Esophagus squamous epithelium (tissue), 5 donors: ENCODE measurements at regions not wholly inside any gene's neighbourhood (a gene's known extent, or its start where the extent isn't known, plus 50 kb on each side); places are given as distances from the start of the nearest gene placed in this dataset.

ENCODE experiments used
- DNase-seq: peaks from one replicate; lab custom pipeline; 2025; lab: John Stamatoyannopoulos, UW
- H3K27ac ChIP-seq, 4 donors: fragments of 200-600 bp; sonication (generic); one replicate each; pipeline ENCODE4 v1.5.1; 2016 to 2019; ENCODE audit warnings: mild to moderate bottlenecking in 1 of 4
- H3K27me3 ChIP-seq, 4 donors: fragments of 200-600 bp; sonication (generic); 1 replicate in 3 of 4; 2 replicates in 1 of 4; pipeline versions ENCODE4 v1.5.1 to v1.6.0; 2017 to 2021; ENCODE audit warnings: antibody characterized with exemption in 1 of 4
- H3K36me3 ChIP-seq, 3 donors: fragments of 200-600 bp; sonication (generic); one replicate each; pipeline ENCODE4 v1.5.1; 2016 to 2019
- H3K4me1 ChIP-seq, 3 donors: fragments of 200-600 bp; sonication (generic); one replicate each; pipeline ENCODE4 v1.5.1; 2017 to 2019
- H3K4me3 ChIP-seq, 4 donors: fragments of 200-600 bp; sonication (generic); 1 replicate in 3 of 4; 2 replicates in 1 of 4; pipeline ENCODE4 v1.5.1; 2016 to 2019; ENCODE audit warnings: mild to moderate bottlenecking in 2 of 4, moderate library complexity in 1 of 4
- H3K9me3 ChIP-seq, 3 donors: fragments of 200-600 bp; sonication (generic); one replicate each; pipeline ENCODE4 v1.5.1; 2016 to 2019
- POLR2A ChIP-seq, 4 donors: fragments of 450-650 bp; IDR thresholded peaks; one replicate each; pipeline ENCODE4 v1.6.1; 2017; ENCODE audit warnings: antibody characterized with exemption in 4 of 4, mild to moderate bottlenecking in 4 of 4, moderate library complexity in 3 of 4
- WGBS, 2 donors: methylation state at CpG; one replicate each; pipeline ENCODE4 v1.1.5; 2018; 5-methylcytosine and 5-hydroxymethylcytosine counted together
- intact Hi-C: fragments of 100-400 bp; cut with DNase I; formaldehyde crosslinking; loops from one replicate; pipeline ENCODE4 v1.15.0; 2022
- TF ChIP-seq, protein P1 (sequence below), 6 experiments: fragments of 450-650 bp in 4 of 6; fragments of 200-600 bp in 2 of 6; sonication (generic) in 2 of 6; IDR thresholded peaks; one replicate each; pipeline ENCODE4 v1.5.1; 2016 to 2019; ENCODE audit warnings: antibody characterized with exemption in 6 of 6, mild to moderate bottlenecking in 4 of 6, moderate library complexity in 4 of 6
- donor health status: DM: yes; HTN: yes; CAD: no.

DNA sequence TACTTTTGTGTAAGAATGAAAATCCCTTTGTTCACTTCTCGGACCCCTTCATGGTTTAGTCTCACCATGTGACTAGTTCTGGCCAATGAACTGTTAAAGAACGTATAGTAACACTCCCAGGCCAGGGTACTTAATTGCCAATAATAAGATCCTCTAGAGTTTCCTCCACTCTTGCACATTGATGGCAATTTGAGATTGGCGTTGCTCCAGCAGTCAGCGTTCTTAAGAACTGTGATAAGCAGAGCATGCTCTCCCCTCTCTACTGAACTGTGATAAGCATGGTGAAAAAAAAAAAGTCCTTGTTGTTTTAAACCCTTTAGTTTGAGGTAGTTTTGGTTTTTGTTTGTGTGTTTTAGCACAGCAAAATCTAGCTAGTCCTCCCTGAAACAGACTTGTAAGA lies 854.5 kb downstream of the SLC6A15 start:
- WGBS, 2 donors: 52 to 60% methylated on average over 4 of the region's 4 CpGs
- no peak for TF ChIP-seq POLR2A (IDR thresholded peaks at IDR 0.05)
- TF ChIP-seq, protein P1, sequence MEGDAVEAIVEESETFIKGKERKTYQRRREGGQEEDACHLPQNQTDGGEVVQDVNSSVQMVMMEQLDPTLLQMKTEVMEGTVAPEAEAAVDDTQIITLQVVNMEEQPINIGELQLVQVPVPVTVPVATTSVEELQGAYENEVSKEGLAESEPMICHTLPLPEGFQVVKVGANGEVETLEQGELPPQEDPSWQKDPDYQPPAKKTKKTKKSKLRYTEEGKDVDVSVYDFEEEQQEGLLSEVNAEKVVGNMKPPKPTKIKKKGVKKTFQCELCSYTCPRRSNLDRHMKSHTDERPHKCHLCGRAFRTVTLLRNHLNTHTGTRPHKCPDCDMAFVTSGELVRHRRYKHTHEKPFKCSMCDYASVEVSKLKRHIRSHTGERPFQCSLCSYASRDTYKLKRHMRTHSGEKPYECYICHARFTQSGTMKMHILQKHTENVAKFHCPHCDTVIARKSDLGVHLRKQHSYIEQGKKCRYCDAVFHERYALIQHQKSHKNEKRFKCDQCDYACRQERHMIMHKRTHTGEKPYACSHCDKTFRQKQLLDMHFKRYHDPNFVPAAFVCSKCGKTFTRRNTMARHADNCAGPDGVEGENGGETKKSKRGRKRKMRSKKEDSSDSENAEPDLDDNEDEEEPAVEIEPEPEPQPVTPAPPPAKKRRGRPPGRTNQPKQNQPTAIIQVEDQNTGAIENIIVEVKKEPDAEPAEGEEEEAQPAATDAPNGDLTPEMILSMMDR (IDR thresholded peaks at IDR 0.05): no peak
- H3K36me3 ChIP-seq: no peaks in the 10 kb centered on the region

DNA sequence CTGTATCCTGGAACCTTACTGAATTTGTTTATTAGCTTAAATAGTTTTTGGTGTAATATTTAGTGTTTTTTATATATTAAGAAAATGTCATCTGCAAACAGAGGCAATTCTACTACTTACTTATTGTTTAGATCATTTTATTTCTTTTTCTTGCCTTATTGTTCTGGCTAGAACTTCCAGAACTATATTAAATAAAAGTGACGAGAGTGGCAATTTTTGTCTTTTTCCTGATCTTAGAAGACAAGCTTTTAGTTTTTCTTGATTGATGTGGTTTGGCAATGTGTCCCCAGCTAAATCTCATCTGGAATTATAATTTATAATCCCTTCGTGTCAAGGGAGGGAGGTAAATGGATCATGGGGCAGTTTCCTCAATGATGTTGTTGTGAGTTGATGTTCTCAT lies 857.8 kb downstream of the SLC6A15 start:
- no peak overlapping the region for H3K27ac ChIP-seq
- no peaks in the 10 kb centered on the region for H3K36me3 ChIP-seq
- TF ChIP-seq, protein P1 (IDR thresholded peaks at IDR 0.05): no peak
- no peak overlapping the region for H3K4me3 ChIP-seq
- H3K4me1 ChIP-seq: no peaks in the 10 kb centered on the region
- H3K27me3 ChIP-seq: no peaks in the 10 kb centered on the region
- H3K9me3 ChIP-seq: no peaks in the 10 kb centered on the region
- no peak for DNase-seq
- WGBS, 2 donors: 67 to 74% methylated on average over 2 of the region's 2 CpGs
- intact Hi-C loops: no loop called here

More for the DNA sequence above, 854.5 kb downstream of the SLC6A15 start:
- H3K27me3 ChIP-seq: no peaks in the 10 kb centered on the region
- no peaks in the 10 kb centered on the region for H3K9me3 ChIP-seq
- intact Hi-C loops: no loop called here
- no peak overlapping the region for H3K4me3 ChIP-seq
- no peak for DNase-seq
- H3K27ac ChIP-seq: no peak overlapping the region
- no peaks in the 10 kb centered on the region for H3K4me1 ChIP-seq

DNA sequence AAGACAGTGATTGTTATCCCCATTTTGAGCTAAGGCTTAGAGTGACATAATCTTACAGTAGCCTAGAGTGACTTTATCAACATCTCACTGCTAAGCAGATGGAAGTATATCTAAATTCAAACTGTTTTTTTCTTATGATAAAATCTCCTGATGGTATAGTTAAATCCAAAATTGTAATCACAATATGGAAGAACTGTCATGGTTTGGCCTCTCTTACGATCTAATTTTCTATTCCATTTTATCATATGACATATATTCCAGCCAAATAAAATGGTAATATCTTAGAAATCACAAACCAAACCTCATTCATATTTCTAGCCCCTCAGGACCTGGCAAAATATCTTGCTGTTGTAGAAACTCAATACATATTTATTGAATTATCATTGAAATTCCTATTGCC lies 864.7 kb downstream of the SLC6A15 start:
- Histone ChIP-seq H3K9me3 (no peaks in the 10 kb centered on the region), H3K27ac (no peak overlapping the region), H3K4me3 (no peak overlapping the region), H3K27me3 (no peaks in the 10 kb centered on the region), H3K4me1 (no peaks in the 10 kb centered on the region), H3K36me3 (no peaks in the 10 kb centered on the region)
- intact Hi-C loops: no loop called here
- WGBS, 2 donors: 81 to 90% methylated on average over 1 of the region's 1 CpG
- TF ChIP-seq, protein P1 (IDR thresholded peaks at IDR 0.05): no peak
- TF ChIP-seq POLR2A (IDR thresholded peaks at IDR 0.05): no peak
- DNase-seq: no peak

DNA sequence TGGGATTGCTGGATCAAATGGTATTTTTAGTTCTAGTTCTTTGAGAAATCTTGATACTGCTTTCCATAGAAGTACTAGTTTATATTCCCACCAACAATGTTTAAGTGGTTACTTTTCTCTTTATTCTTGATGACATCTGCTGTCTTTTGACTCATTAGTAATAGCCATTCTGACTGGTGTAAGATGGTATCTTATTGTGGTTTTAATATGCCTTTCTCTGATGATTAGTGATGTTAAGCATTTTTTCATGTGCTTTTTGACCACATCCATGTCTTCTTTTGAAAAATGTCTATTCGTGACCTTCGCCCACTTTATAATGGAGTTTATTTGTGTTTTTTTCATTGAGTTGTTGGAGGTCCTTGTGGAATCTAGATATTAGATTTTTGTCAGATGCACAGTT lies 865.7 kb downstream of the SLC6A15 start:
- Histone ChIP-seq H3K4me1 (no peaks in the 10 kb centered on the region), H3K27ac (no peak overlapping the region), H3K4me3 (no peak overlapping the region), H3K36me3 (no peaks in the 10 kb centered on the region), H3K27me3 (no peaks in the 10 kb centered on the region), H3K9me3 (no peaks in the 10 kb centered on the region)
- intact Hi-C loops: no loop called here
- no peak for DNase-seq
- 93 to 96% methylated on average over 2 of the region's 2 CpGs for WGBS, 2 donors
- TF ChIP-seq POLR2A (IDR thresholded peaks at IDR 0.05): no peak
- TF ChIP-seq, protein P1 (IDR thresholded peaks at IDR 0.05): no peak

DNA sequence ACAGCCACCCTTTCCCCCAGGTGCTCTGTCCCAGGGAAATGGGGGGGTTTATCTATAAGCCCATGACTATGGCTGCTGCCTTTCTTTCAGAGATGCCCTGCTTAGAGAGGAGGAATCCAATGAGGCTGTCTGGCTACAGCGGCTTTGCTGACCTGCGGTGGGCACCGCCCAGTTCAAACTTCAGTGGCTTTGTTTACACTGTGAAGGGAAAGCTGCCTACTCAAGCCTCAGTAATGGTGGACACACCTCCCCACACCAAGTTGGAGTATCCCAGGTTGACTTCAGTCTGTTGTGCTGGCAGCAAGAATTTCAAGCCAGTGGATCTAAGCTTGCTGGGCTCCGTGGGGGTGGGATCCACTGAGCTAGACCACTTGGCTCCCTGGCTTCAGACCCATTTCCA lies 869.2 kb downstream of the SLC6A15 start:
- H3K4me1 ChIP-seq: no peaks in the 10 kb centered on the region
- 80 to 90% methylated on average over 1 to 3 of the region's 4 CpGs for WGBS, 2 donors

More for the DNA sequence above, 869.2 kb downstream of the SLC6A15 start:
- DNase-seq: no peak
- H3K36me3 ChIP-seq: no peaks in the 10 kb centered on the region
- no peaks in the 10 kb centered on the region for H3K27me3 ChIP-seq
- TF ChIP-seq, protein P1 (IDR thresholded peaks at IDR 0.05): no peak
- TF ChIP-seq POLR2A (IDR thresholded peaks at IDR 0.05): no peak
- no peak overlapping the region for H3K27ac ChIP-seq
- no peaks in the 10 kb centered on the region for H3K9me3 ChIP-seq
- no peak overlapping the region for H3K4me3 ChIP-seq
- intact Hi-C loops: no loop called here
